ENCODE measurements at regions not wholly inside any gene's neighbourhood (a gene's known extent, or its start where the extent isn't known, plus 50 kb on each side); places are given as distances from the start of the nearest gene placed in this dataset.
"Not testable (repeated sequence)": the region's sequence is repeated elsewhere in the genome, so short reads cannot be mapped to it uniquely, and the experiment has no call there.

- no peak overlapping the region for H3K27ac ChIP-seq
- WGBS, 5 donors, result 82 to 100% (median 84%) methylated on average over 1 of the region's 1 CpG
- H3K36me3 ChIP-seq, result no peaks in the 10 kb centered on the region
- H3K4me1 ChIP-seq, result no peaks in the 10 kb centered on the region
- TF ChIP-seq POLR2AphosphoS5 (IDR thresholded peaks at IDR 0.05), result no peak
- TF ChIP-seq EP300 (IDR thresholded peaks at IDR 0.05), result no peak
- no peak for TF ChIP-seq CTCF (IDR thresholded peaks at IDR 0.05)
- no peak for TF ChIP-seq POLR2A (IDR thresholded peaks at IDR 0.05)
- no peaks in the 10 kb centered on the region for H3K9me3 ChIP-seq
- intact Hi-C loops (cut with DNase I; ENCODE audit: low total_unique reads), result no loop called here
- peak in 1 of 2 donors; percentile 13 for DNase-seq
- H3K4me3 ChIP-seq, result no peak overlapping the region
- H3K27me3 ChIP-seq, result no peaks in the 10 kb centered on the region
These were observed 93.1 kb upstream of the TRPC7 start for GRCh38 chr5:136458481-136458880.

- peak; percentile 27 to 50 for DNase-seq
- Histone ChIP-seq H3K27ac (no peak overlapping the region), H3K9me3 (no peaks in the 10 kb centered on the region), H3K4me1 (no peaks in the 10 kb centered on the region), H3K36me3 (no peaks in the 10 kb centered on the region), H3K4me3 (no peak overlapping the region), H3K27me3 (no peaks in the 10 kb centered on the region)
- TF ChIP-seq EP300 (IDR thresholded peaks at IDR 0.05) (no peak), CTCF (IDR thresholded peaks at IDR 0.05) (no peak), POLR2A (IDR thresholded peaks at IDR 0.05) (no peak)
- WGBS, 5 donors, result 43 to 65% (median 63%) methylated on average over 2 of the region's 2 CpGs
- intact Hi-C loops (cut with DNase I; ENCODE audit: low total_unique reads), result no loop called here
These were observed 92.2 kb upstream of the TRPC7 start for GRCh38 chr5:136457390-136458013.

- no peak for DNase-seq
- Histone ChIP-seq H3K4me1 (no peaks in the 10 kb centered on the region), H3K27me3 (no peaks in the 10 kb centered on the region), H3K36me3 (no peaks in the 10 kb centered on the region), H3K4me3 (no peak overlapping the region), H3K9me3 (peaks cover 0 to 5% (median 2%) of the 10 kb centered on the region in 4 donors), H3K27ac (no peak overlapping the region)
- intact Hi-C loops (cut with DNase I; ENCODE audit: low total_unique reads), result no loop called here
- WGBS, 5 donors, result 31 to 59% (median 53%) methylated on average over 1 of the region's 1 CpG
- TF ChIP-seq POLR2A (IDR thresholded peaks at IDR 0.05), result no peak
These were observed 90.1 kb upstream of the TRPC7 start for GRCh38 chr5:136455409-136455808.

- Histone ChIP-seq H3K27ac (no peak overlapping the region), H3K4me1 (no peaks in the 10 kb centered on the region), H3K9me3 (peaks cover 0 to 5% (median 2%) of the 10 kb centered on the region in 4 donors), H3K36me3 (no peaks in the 10 kb centered on the region), H3K27me3 (no peaks in the 10 kb centered on the region), H3K4me3 (no peak overlapping the region)
- 55 to 66% (median 64%) methylated on average over 4 of the region's 4 CpGs for WGBS, 5 donors
- no peak for DNase-seq
- no peak for TF ChIP-seq EP300 (IDR thresholded peaks at IDR 0.05)
- no peak for TF ChIP-seq POLR2A (IDR thresholded peaks at IDR 0.05)
- TF ChIP-seq CTCF (IDR thresholded peaks at IDR 0.05), result no peak
- no peak for TF ChIP-seq POLR2AphosphoS5 (IDR thresholded peaks at IDR 0.05)
- intact Hi-C loops (cut with DNase I; ENCODE audit: low total_unique reads), result no loop called here
These were observed 88.8 kb upstream of the TRPC7 start for GRCh38 chr5:136453986-136454758.

- intact Hi-C loops (cut with DNase I; ENCODE audit: low total_unique reads), result no loop called here
- TF ChIP-seq POLR2A (IDR thresholded peaks at IDR 0.05) (no peak), EP300 (IDR thresholded peaks at IDR 0.05) (no peak), CTCF (IDR thresholded peaks at IDR 0.05) (no peak), POLR2AphosphoS5 (IDR thresholded peaks at IDR 0.05) (no peak)
- Histone ChIP-seq H3K9me3 (peaks cover 0 to 5% (median 2%) of the 10 kb centered on the region in 4 donors), H3K4me1 (no peaks in the 10 kb centered on the region), H3K36me3 (no peaks in the 10 kb centered on the region), H3K27ac (no peak overlapping the region), H3K27me3 (no peaks in the 10 kb centered on the region), H3K4me3 (no peak overlapping the region)
- DNase-seq, result no peak
These were observed 87.9 kb upstream of the TRPC7 start for GRCh38 chr5:136453199-136453598.

- H3K9me3 ChIP-seq, result peaks cover 0 to 16% (median 10%) of the 10 kb centered on the region in 4 donors
- WGBS, 5 donors, result 39 to 62% (median 55%) methylated on average over 2 of the region's 2 CpGs
- DNase-seq; intact Hi-C loops (cut with DNase I; ENCODE audit: low total_unique reads); H3K27ac ChIP-seq; H3K4me1 ChIP-seq; H3K27me3 ChIP-seq; H3K36me3 ChIP-seq; H3K4me3 ChIP-seq: not testable (repeated sequence)
These were observed 82.2 kb upstream of the TRPC7 start for GRCh38 chr5:136447576-136447975.
